ENCODE measurements at regions not wholly inside any gene's neighbourhood (a gene's known extent, or its start where the extent isn't known, plus 50 kb on each side); places are given as distances from the start of the nearest gene placed in this dataset.

- Histone ChIP-seq H3K4me3 (replicated peaks in 1 of 3; ENCODE audit: low read depth in 2 of 3, low read length in 3 of 3) (no peak overlapping the region), H3K27ac (ENCODE audit: low read depth in 1 of 2, low read length in 2 of 2) (no peak overlapping the region), H3K36me3 (replicated peaks in 1 of 2; ENCODE audit: control insufficient read depth in 1 of 2, insufficient read depth in 2 of 2, low read length in 2 of 2) (no peaks in the 10 kb centered on the region), H2AFZ (ENCODE audit: insufficient read depth, low read depth, low read length, poor library complexity, severe bottlenecking) (no peak overlapping the region), H3K4me2 (replicated peaks; ENCODE audit: extremely low read depth, low read length, poor library complexity, severe bottlenecking) (no peak overlapping the region), H3K9ac (ENCODE audit: insufficient read depth, low read length, poor library complexity, severe bottlenecking) (no peak overlapping the region), H4K20me1 (ENCODE audit: insufficient read depth, low read length) (no peaks in the 10 kb centered on the region), H3K27me3 (ENCODE audit: control insufficient read depth in 2 of 2, insufficient read depth in 2 of 2, low read length in 2 of 2) (no peaks in the 10 kb centered on the region), H3K9me3 (replicated peaks in 1 of 2; ENCODE audit: control insufficient read depth in 1 of 2, insufficient read depth in 1 of 2, low read length in 2 of 2) (peaks cover 13 to 22% of the 10 kb centered on the region in 2 donors), H3K4me1 (ENCODE audit: control insufficient read depth in 1 of 2, insufficient read depth in 2 of 2, low read length in 2 of 2) (no peaks in the 10 kb centered on the region), H3K79me2 (ENCODE audit: insufficient read depth, low read length) (no peaks in the 10 kb centered on the region)
- intact Hi-C loops (cut with micrococcal nuclease): no loop called here
- no CpG with 5 or more reads among the region's 3 CpGs for WGBS (ENCODE audit: insufficient coverage)
- no peaks in the 10 kb centered on the region for H3K36me3 Mint-ChIP-seq
- DNase-seq: no peak
- H3K4me3 Mint-ChIP-seq: no peak overlapping the region
- H3K27ac Mint-ChIP-seq: no peak overlapping the region
- H3K27me3 Mint-ChIP-seq (ENCODE audit: low read depth in 3 of 3): peaks cover 0 to 3% (median 0%) of the 10 kb centered on the region in 3 donors
- no peaks in the 10 kb centered on the region for H3K4me1 Mint-ChIP-seq
- TF ChIP-seq CTCF (IDR thresholded peaks at IDR 0.05): no peak
- H3K9me3 Mint-ChIP-seq: peaks cover 9 to 29% (median 12%) of the 10 kb centered on the region in 7 donors
Measured at GRCh38 chr11:42923651-42924050, 388.1 kb upstream of the API5 start.

- no peak for DNase-seq
- Mint-ChIP-seq H3K4me1 (no peaks in the 10 kb centered on the region), H3K36me3 (no peaks in the 10 kb centered on the region), H3K27ac (no peak overlapping the region), H3K9me3 (peaks cover 6 to 32% (median 17%) of the 10 kb centered on the region in 7 donors), H3K4me3 (no peak overlapping the region), H3K27me3 (ENCODE audit: low read depth in 3 of 3) (peaks cover 0 to 3% (median 0%) of the 10 kb centered on the region in 3 donors)
- H3K4me2 ChIP-seq (replicated peaks; ENCODE audit: extremely low read depth, low read length, poor library complexity, severe bottlenecking): no peak overlapping the region
- H3K4me3 ChIP-seq (replicated peaks in 1 of 3; ENCODE audit: low read depth in 2 of 3, low read length in 3 of 3): no peak overlapping the region
- no peaks in the 10 kb centered on the region for H3K27me3 ChIP-seq (ENCODE audit: control insufficient read depth in 2 of 2, insufficient read depth in 2 of 2, low read length in 2 of 2)
- peaks cover 24 to 32% of the 10 kb centered on the region in 2 donors for H3K9me3 ChIP-seq (replicated peaks in 1 of 2; ENCODE audit: control insufficient read depth in 1 of 2, insufficient read depth in 1 of 2, low read length in 2 of 2)
- WGBS (ENCODE audit: insufficient coverage): no CpG with 5 or more reads among the region's 3 CpGs
- H3K27ac ChIP-seq (ENCODE audit: low read depth in 1 of 2, low read length in 2 of 2): no peak overlapping the region
- no peaks in the 10 kb centered on the region for H3K4me1 ChIP-seq (ENCODE audit: control insufficient read depth in 1 of 2, insufficient read depth in 2 of 2, low read length in 2 of 2)
- no peaks in the 10 kb centered on the region for H4K20me1 ChIP-seq (ENCODE audit: insufficient read depth, low read length)
- intact Hi-C loops (cut with micrococcal nuclease): no loop called here
- no peaks in the 10 kb centered on the region for H3K79me2 ChIP-seq (ENCODE audit: insufficient read depth, low read length)
- no peak for TF ChIP-seq CTCF (IDR thresholded peaks at IDR 0.05)
- no peaks in the 10 kb centered on the region for H3K36me3 ChIP-seq (replicated peaks in 1 of 2; ENCODE audit: control insufficient read depth in 1 of 2, insufficient read depth in 2 of 2, low read length in 2 of 2)
- H3K9ac ChIP-seq (ENCODE audit: insufficient read depth, low read length, poor library complexity, severe bottlenecking): no peak overlapping the region
- no peak overlapping the region for H2AFZ ChIP-seq (ENCODE audit: insufficient read depth, low read depth, low read length, poor library complexity, severe bottlenecking)
Measured at GRCh38 chr11:42925916-42926315, 385.9 kb upstream of the API5 start.
